HCT116 (cell line): ENCODE measurements at regions not wholly inside any gene's neighbourhood (a gene's known extent, or its start where the extent isn't known, plus 50 kb on each side); places are given as distances from the start of the nearest gene placed in this dataset.

Source experiments
- ATAC-seq: fragments of 200-7000 bp; cut with Tn5 transposase; 2 replicates; pipeline ENCODE4 v1.9.1; 2020; ENCODE audit warnings: mild to moderate bottlenecking, moderate library complexity
- BruUV-seq: library from RNA; stranded (reverse); fragments of 400-500 nt; replicated peaks from 2 replicates; lab custom pipeline; 2021; lab: Mats Ljungman, UMichigan
- CTCF ChIA-PET: fragments of 300-600 bp; sonication (Branson Sonifier 250); formaldehyde crosslinking; loops from one replicate; lab custom pipeline; 2021; ENCODE audit warnings: antibody characterized with exemption; lab: Charles Lee
- POLR2A ChIA-PET: fragments of 300-600, 350-600 bp; sonication (Branson Sonifier 250); formaldehyde crosslinking; loops from one replicate; lab custom pipeline; 2021; ENCODE audit warnings: antibody characterized with exemption; lab: Charles Lee
- RAD21 ChIA-PET, 2 experiments: fragments of 300-600 bp; sonication (Branson Sonifier 250); formaldehyde crosslinking; loops; one replicate each; lab custom pipeline; 2023; ENCODE audit warnings: low total read pairs in 2 of 2; ENCODE audit not compliant: uncharacterized antibody in 2 of 2, unreplicated experiment in 2 of 2, low non-redundant PET in 1 of 2; lab: Charles Lee
- DNase-seq: peaks from one replicate; pipeline ENCODE4 v3.0.0-alpha.2; 2010; ENCODE audit warnings: low read depth, low spot score
- H2AFZ ChIP-seq: fragments of 200-600 bp; shearing (Covaris generic), sonication (generic); 2 replicates; pipeline ENCODE4 v1.6.1; 2017; ENCODE audit warnings: low read depth, mixed run types, mixed read lengths, antibody characterized with exemption, low read length; ENCODE audit not compliant: poor library complexity, severe bottlenecking
- H3K27ac ChIP-seq: 2 replicates; pipeline ENCODE4 v1.5.1; 2012; ENCODE audit warnings: low read depth, low read length
- H3K27me3 ChIP-seq: fragments of 200-600 bp; sonication (generic); 2 replicates; pipeline ENCODE4 v1.6.1; 2016; ENCODE audit warnings: mixed run types, low read length, mixed read lengths; ENCODE audit not compliant: insufficient read depth
- H3K36me3 ChIP-seq, 2 experiments: fragments of 200-500 bp in 1 of 2; fragments of 200-600 bp in 1 of 2; sonication (Bioruptor generic) in 1 of 2; sonication (generic) in 1 of 2; 2 replicates each; pipeline versions ENCODE4 v1.5.1 to v1.6.1; 2014 to 2016; ENCODE audit warnings: low read length in 2 of 2, inconsistent platforms in 1 of 2, mixed read lengths in 1 of 2, mixed run types in 1 of 2; ENCODE audit not compliant: insufficient read depth in 2 of 2, control insufficient read depth in 1 of 2
- H3K4me1 ChIP-seq, 2 experiments: fragments of 200-600 bp in 1 of 2; sonication (generic) in 1 of 2; 2 replicates each; pipeline versions ENCODE4 v1.5.1 to v1.6.1; 2012 to 2017; ENCODE audit warnings: low read length in 2 of 2, inconsistent platforms in 1 of 2, mild to moderate bottlenecking in 1 of 2, mixed read lengths in 1 of 2, mixed run types in 1 of 2, moderate library complexity in 1 of 2; ENCODE audit not compliant: insufficient read depth in 2 of 2, control insufficient read depth in 1 of 2
- H3K4me2 ChIP-seq: fragments of 200-600 bp; sonication (generic); 2 replicates; pipeline ENCODE4 v1.6.1; 2017; ENCODE audit warnings: mixed run types, low read length, mixed read lengths
- H3K4me3 ChIP-seq, 2 experiments: fragments of 200-600 bp in 1 of 2; sonication (generic) in 1 of 2; replicated peaks in 1 of 2; 2 replicates each; pipeline ENCODE4 v1.5.1; 2011 to 2016; ENCODE audit warnings: low read length in 2 of 2, control low read depth in 1 of 2, low read depth in 1 of 2, mild to moderate bottlenecking in 1 of 2, mixed read lengths in 1 of 2, mixed run types in 1 of 2
- H3K79me2 ChIP-seq: fragments of 200-600 bp; sonication (generic); 2 replicates; pipeline ENCODE4 v1.6.1; 2017; ENCODE audit warnings: mild to moderate bottlenecking, mixed run types, low read length, moderate library complexity, mixed read lengths; ENCODE audit not compliant: insufficient read depth
- H3K9ac ChIP-seq: fragments of 200-600 bp; sonication (generic); 2 replicates; pipeline ENCODE4 v1.6.1; 2016; ENCODE audit warnings: low read length, mixed read lengths
- H3K9me2 ChIP-seq: fragments of 200-600 bp; sonication (generic), shearing (Covaris generic); 2 replicates; pipeline ENCODE4 v1.6.1; 2017; ENCODE audit warnings: mixed run types, mild to moderate bottlenecking, moderate library complexity; ENCODE audit not compliant: insufficient read depth
- H3K9me3 ChIP-seq, 2 experiments: fragments of 200-500 bp in 1 of 2; fragments of 200-600 bp in 1 of 2; sonication (Bioruptor generic) in 1 of 2; sonication (generic) in 1 of 2; 2 replicates each; pipeline ENCODE4 v1.6.1; 2014 to 2017; ENCODE audit warnings: low read length in 2 of 2, mixed read lengths in 2 of 2, inconsistent platforms in 1 of 2, low read depth in 1 of 2, mild to moderate bottlenecking in 1 of 2, mixed run types in 1 of 2, moderate library complexity in 1 of 2; ENCODE audit not compliant: control insufficient read depth in 1 of 2, insufficient read depth in 1 of 2
- H4K20me1 ChIP-seq: fragments of 200-600 bp; sonication (generic), shearing (Covaris generic); 2 replicates; pipeline ENCODE4 v1.6.1; 2017; ENCODE audit warnings: mixed run types, mild to moderate bottlenecking, moderate library complexity; ENCODE audit not compliant: insufficient read depth
- FOSL1 ChIP-seq: IDR thresholded peaks from 2 replicates; pipeline ENCODE4 v1.6.1; 2012; ENCODE audit warnings: low read depth
- JUND ChIP-seq: IDR thresholded peaks from 2 replicates; pipeline ENCODE4 v1.6.1; 2012
- POLR2A ChIP-seq: IDR thresholded peaks from 2 replicates; pipeline ENCODE4 v1.7.0; 2011; ENCODE audit warnings: borderline replicate concordance; ENCODE audit not compliant: insufficient read depth, insufficient read length; ENCODE audit errors: extremely low read depth
- ZNF274 ChIP-seq: fragments of 200-500 bp; sonication (Bioruptor generic); IDR thresholded peaks from 2 replicates; pipeline ENCODE4 v1.6.1; 2014; ENCODE audit warnings: mild to moderate bottlenecking, low read depth, low read length, inconsistent platforms
- intact Hi-C: fragments of 100-400 bp; cut with micrococcal nuclease; formaldehyde crosslinking; loops from 2 replicates; pipeline ENCODE4 v1.10.0; 2022
- TF ChIP-seq, protein P1 (sequence below): IDR thresholded peaks from 2 replicates; pipeline ENCODE4 v1.6.1; 2012
- TF ChIP-seq, protein P2 (sequence below): IDR thresholded peaks from 2 replicates; pipeline ENCODE4 v1.6.1; 2012; ENCODE audit warnings: low read depth
- TF ChIP-seq, protein P3 (sequence below), 3 experiments: fragments of 200-600 bp in 1 of 3; sonication (generic) in 1 of 3; IDR thresholded peaks in 2 of 3; conservative IDR thresholded peaks in 1 of 3; 2 replicates each; pipeline ENCODE4 v1.5.1; 2012 to 2017; ENCODE audit warnings: low read depth in 2 of 3, low read length in 2 of 3, antibody characterized with exemption in 1 of 3, borderline replicate concordance in 1 of 3, control low read depth in 1 of 3, mild to moderate bottlenecking in 1 of 3, mixed read lengths in 1 of 3, mixed run types in 1 of 3, moderate library complexity in 1 of 3; ENCODE audit not compliant: insufficient read depth in 1 of 3

DNA sequence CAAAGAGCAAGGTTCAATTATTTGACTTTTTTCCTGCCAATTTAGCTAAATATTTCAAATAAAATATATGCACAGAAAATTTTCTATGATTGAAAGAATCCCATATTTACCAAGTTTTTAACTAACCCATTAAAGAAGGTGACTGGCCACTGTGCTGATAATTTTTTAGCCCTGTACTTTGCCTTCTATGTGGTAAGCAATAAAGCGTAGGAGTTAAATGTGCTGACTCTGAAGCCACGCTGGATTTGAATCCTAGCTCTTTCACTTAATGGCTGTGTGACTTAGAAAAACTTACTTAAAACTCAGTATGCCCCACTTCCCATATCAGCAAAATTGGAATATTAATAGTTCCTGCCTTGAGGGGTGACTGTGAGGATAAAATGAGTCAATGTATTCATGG lies 82.1 kb downstream of the NEUROD6 start:
- H3K9ac ChIP-seq: no peak overlapping the region
- no peak overlapping the region for H3K4me3 ChIP-seq
- TF ChIP-seq POLR2A: no peak
- TF ChIP-seq ZNF274: no peak
- TF ChIP-seq FOSL1: no peak
- TF ChIP-seq, protein P1, sequence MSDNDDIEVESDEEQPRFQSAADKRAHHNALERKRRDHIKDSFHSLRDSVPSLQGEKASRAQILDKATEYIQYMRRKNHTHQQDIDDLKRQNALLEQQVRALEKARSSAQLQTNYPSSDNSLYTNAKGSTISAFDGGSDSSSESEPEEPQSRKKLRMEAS: no peak
- no peak for TF ChIP-seq JUND
- TF ChIP-seq, all 23 proteins: peak for 0
- Histone ChIP-seq H2AFZ (no peak overlapping the region), H3K9me3 (no peaks in the 10 kb centered on the region), H3K79me2 (no peaks in the 10 kb centered on the region), H4K20me1 (no peaks in the 10 kb centered on the region), H3K27ac (no peak overlapping the region), H3K4me2 (no peak overlapping the region), H3K27me3 (peaks cover 13% of the 10 kb centered on the region), H3K9me2 (no peaks in the 10 kb centered on the region), H3K36me3 (no peaks in the 10 kb centered on the region), H3K4me1 (no peaks in the 10 kb centered on the region)
- ChIA-PET CTCF (no interaction called here), RAD21 (no interaction called here), POLR2A (no interaction called here)
- intact Hi-C loops: no loop called here
- ATAC-seq (no peak), DNase-seq (no peak)
- BruUV-seq: no TSS peak

DNA sequence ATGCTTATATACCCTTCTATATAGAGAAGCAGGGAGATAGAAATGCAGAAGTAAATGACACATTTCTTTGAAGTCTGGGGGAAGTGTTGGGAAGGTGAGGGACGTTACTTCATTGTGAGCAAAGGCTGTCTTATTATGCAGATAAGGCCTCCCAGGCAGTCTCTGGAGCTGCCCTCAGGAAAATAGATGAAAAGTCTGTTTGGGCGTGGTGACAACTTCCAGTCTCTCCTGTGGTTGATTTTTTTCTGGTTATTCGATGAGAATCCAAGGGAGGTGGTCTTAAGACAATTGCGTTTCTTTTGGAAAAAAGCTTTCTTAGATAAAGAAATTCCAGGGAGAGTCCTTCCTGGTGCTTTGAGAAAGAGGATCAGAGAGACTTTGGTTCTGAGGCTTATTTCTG lies 84.0 kb downstream of the NEUROD6 start:
- ATAC-seq: no peak
- no peak for DNase-seq
- ChIA-PET POLR2A (no interaction called here), RAD21 (no interaction called here), CTCF (no interaction called here)
- no peaks in the 10 kb centered on the region for H4K20me1 ChIP-seq
- no peaks in the 10 kb centered on the region for H3K9me3 ChIP-seq
- H3K79me2 ChIP-seq: no peaks in the 10 kb centered on the region
- H3K9me2 ChIP-seq: no peaks in the 10 kb centered on the region
- H3K4me2 ChIP-seq: no peak overlapping the region
- peaks cover 27% of the 10 kb centered on the region for H3K27me3 ChIP-seq
- no peak overlapping the region for H2AFZ ChIP-seq
- no TSS peak for BruUV-seq
- TF ChIP-seq, protein P2, sequence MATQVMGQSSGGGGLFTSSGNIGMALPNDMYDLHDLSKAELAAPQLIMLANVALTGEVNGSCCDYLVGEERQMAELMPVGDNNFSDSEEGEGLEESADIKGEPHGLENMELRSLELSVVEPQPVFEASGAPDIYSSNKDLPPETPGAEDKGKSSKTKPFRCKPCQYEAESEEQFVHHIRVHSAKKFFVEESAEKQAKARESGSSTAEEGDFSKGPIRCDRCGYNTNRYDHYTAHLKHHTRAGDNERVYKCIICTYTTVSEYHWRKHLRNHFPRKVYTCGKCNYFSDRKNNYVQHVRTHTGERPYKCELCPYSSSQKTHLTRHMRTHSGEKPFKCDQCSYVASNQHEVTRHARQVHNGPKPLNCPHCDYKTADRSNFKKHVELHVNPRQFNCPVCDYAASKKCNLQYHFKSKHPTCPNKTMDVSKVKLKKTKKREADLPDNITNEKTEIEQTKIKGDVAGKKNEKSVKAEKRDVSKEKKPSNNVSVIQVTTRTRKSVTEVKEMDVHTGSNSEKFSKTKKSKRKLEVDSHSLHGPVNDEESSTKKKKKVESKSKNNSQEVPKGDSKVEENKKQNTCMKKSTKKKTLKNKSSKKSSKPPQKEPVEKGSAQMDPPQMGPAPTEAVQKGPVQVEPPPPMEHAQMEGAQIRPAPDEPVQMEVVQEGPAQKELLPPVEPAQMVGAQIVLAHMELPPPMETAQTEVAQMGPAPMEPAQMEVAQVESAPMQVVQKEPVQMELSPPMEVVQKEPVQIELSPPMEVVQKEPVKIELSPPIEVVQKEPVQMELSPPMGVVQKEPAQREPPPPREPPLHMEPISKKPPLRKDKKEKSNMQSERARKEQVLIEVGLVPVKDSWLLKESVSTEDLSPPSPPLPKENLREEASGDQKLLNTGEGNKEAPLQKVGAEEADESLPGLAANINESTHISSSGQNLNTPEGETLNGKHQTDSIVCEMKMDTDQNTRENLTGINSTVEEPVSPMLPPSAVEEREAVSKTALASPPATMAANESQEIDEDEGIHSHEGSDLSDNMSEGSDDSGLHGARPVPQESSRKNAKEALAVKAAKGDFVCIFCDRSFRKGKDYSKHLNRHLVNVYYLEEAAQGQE: no peak
- TF ChIP-seq, protein P3, sequence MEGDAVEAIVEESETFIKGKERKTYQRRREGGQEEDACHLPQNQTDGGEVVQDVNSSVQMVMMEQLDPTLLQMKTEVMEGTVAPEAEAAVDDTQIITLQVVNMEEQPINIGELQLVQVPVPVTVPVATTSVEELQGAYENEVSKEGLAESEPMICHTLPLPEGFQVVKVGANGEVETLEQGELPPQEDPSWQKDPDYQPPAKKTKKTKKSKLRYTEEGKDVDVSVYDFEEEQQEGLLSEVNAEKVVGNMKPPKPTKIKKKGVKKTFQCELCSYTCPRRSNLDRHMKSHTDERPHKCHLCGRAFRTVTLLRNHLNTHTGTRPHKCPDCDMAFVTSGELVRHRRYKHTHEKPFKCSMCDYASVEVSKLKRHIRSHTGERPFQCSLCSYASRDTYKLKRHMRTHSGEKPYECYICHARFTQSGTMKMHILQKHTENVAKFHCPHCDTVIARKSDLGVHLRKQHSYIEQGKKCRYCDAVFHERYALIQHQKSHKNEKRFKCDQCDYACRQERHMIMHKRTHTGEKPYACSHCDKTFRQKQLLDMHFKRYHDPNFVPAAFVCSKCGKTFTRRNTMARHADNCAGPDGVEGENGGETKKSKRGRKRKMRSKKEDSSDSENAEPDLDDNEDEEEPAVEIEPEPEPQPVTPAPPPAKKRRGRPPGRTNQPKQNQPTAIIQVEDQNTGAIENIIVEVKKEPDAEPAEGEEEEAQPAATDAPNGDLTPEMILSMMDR (IDR thresholded peaks at IDR 0.05 in 2 of 3, conservative IDR thresholded peaks at IDR 0.05 in 1 of 3; ENCODE audit: borderline replicate concordance in 1 of 3, insufficient read depth in 1 of 3, low read depth in 2 of 3, low read length in 2 of 3): no peak
- no peak overlapping the region for H3K9ac ChIP-seq
- no peak overlapping the region for H3K27ac ChIP-seq
- no peak overlapping the region for H3K4me3 ChIP-seq
- no peaks in the 10 kb centered on the region for H3K4me1 ChIP-seq
- intact Hi-C loops: no loop called here
- no peaks in the 10 kb centered on the region for H3K36me3 ChIP-seq
